Iris pigment epithelial cell (primary cell): ENCODE measurements at regions not wholly inside any gene's neighbourhood (a gene's known extent, or its start where the extent isn't known, plus 50 kb on each side); places are given as distances from the start of the nearest gene placed in this dataset.

ENCODE experiments used
- DNase-seq: peaks from one replicate; pipeline ENCODE4 v3.0.0-alpha.2; 2011; ENCODE audit warnings: low read depth

DNA sequence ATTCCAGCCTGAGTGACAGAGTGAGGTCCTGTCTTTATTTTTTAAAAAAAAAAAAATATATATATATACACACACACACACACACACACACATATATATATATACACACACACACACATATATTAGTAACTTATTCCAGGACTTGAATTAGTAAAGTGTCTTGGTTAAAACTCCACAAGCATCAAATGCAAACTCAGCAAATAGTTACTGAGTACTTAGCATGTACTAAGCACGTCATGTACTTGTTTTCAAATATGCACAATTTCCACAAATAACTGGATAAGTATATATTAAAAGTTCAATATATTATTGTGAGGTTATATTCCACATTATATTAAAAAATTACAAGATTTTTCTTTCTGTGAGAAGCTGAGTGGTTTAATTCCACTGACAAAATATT lies 304.7 kb downstream of the ZEB2 start:
- DNase-seq: no peak

DNA sequence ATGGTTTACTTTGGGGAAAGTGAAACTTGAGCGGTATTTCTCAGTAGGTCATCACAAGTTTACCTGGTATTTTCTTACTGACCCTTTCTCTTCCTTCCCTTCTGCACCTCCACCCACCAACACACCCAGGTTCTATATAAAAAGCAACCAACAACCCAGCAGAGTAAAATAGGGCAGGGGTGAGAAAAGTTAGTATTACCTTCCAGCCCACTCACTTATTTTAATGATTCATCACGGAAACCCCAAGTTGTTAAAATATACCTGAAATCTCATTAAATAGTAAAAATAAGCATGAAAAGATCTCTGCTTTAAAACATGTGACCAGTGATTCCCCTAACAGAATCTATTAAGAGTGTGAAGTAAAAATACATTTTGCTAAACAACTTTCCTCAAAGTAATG lies 306.1 kb downstream of the ZEB2 start:
- no peak for DNase-seq

DNA sequence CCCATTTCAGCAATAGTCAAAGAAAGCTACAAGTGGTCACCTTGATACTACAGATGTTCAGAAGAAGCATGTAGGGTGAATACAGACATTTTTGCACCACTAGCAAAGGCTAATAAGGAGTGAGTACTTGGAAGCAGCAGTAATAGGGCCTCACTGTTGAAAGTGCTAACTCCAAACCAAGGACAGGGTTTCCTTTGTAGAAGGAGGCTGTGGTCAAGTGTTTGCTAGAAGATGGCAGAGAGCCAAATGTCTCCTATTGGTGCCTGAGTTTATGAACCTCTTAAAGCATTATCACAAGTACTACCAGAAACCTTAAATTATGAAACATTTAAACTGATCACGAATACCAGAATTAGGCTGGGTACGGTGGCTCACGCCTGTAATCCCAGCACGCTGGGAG lies 308.1 kb downstream of the ZEB2 start:
- peak; percentile 16 for DNase-seq

DNA sequence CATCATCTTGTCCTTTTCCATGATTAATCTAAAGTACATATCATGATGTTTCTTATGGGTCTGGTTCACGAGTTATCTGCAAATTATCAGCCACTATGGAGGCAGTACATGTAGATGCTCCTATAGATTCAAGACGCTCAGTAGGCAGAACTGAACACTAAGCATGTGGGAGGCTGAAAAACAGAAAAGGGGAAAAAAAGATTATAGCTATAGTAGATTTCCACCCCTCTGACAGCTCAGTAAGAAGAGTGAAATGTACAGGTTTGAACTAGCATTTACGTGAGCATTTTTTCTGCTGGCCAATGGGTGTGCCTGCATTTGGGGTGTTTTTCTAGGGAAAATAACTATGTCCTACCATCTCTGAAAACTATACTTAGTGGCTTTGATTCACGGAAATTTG lies 308.9 kb downstream of the ZEB2 start:
- no peak for DNase-seq

DNA sequence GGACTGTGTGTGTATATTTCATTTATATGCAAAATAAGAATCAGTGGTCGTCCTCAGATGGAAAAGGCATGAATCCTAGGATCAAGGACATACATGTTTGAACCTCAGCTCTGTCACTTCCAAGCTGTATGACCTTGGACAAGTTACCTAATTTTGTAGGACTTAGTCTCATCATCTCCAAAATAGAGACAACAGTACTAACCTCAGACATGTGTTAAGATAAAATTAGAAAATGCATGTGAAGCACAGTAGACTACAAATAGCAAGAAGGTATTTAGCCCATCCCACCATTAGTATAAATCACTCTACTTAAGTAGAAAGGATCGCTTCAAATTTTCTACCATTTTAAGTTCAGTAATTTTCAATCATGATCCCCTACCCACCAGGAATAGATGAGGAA lies 309.8 kb downstream of the ZEB2 start:
- DNase-seq: no peak

DNA sequence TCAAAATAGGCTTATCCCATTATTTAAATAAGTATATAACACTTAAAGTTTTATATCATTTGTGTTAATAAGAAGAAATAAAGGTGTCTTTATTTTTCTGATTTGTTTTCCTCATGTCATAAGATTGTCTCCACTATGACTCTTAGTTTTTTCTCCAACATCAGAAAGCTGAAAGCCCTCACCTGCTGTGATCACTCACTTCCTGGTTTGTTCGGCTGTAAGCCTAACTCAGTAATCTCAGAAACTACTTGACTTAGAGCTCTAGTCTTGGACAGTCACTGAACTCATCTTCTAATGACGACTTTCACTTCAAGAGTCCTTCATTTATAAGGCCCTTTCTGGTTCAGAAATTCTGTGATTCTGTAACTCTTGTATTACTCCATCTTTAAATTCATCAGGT lies 311.0 kb downstream of the ZEB2 start:
- no peak for DNase-seq

DNA sequence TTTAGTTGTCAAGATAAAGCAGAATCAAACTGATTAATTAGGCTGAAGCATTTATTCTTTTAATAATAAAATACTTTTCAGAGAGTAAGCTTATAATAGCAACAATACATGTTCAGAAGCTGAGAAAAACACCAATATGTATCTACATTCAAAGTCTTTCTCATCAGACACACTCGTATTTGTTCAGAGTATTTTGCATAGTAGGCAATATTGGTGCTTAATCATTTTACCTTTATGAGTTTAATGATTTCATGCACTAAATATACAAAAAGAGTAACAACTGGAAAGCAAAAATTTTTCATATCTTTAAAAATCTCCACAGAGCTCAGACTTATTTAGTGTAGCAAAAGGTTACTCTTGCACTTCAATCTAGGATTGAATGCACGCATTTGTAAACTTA lies 313.9 kb downstream of the ZEB2 start:
- no peak for DNase-seq

DNA sequence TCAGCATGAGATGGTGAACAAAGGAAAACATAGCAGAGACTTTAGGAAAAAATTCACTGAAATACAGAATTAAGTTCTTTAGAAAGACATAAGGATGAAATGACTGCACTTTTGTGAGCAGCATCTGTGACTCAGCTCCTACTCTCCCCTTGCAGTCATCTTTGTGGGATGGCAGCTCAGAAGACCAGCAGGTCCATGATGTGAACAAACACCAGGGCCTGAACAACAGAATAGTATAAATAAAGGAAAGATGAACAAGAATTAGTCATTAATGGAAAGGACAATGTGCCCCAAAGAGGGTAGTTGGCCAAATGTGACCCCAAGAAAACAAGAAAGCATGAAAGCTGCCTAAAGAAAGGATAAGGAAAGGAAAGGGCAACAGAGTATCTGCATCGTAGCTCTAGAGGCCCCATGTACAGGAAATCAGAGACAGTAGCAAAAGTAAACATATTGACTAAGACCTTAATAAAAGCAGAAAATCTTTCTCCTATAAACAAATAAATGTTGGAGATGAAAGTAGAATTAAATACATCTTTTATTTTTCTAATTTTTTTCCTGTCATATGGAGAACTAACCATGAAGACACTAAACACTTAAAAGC lies 318.0 kb downstream of the ZEB2 start:
- peak; percentile 71 for DNase-seq

DNA sequence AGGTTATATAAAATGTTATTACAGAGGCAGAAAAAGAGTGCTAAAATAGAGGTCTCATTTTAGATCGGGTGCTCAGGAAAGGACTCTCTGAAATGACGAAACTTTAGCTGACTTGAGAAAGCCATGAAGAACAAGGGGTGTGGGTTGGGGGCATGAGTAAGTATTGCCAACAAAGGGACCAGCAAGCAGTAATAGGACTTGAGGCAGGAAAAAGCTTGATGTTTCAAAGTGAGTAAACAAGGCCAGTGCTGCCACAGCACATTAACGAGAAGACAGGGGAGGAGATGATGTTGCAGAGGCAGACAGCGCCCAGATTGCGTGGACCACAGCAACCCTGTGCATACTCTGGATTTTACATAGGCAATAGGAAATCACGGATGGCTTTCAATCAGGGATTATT lies 318.8 kb downstream of the ZEB2 start:
- DNase-seq: no peak

DNA sequence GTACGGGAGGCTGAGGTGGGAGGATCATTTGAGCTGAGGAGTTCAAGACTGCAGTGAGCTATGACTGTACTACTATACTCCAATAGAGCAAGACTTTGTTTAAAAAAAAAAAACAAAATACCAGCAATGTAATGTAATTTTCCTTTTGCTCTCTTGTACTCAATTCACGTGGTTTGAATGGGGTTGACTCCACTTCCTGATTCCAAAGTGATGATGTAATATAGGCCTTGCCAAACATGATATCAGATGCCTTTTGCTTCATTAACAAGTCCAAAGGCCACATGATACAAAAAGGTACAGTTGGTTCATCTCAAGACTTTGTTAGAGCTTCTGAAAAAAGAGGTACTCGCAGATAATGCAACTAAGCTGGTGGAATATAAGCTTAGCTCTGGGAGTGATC lies 321.8 kb downstream of the ZEB2 start:
- peak; percentile 74 for DNase-seq

DNA sequence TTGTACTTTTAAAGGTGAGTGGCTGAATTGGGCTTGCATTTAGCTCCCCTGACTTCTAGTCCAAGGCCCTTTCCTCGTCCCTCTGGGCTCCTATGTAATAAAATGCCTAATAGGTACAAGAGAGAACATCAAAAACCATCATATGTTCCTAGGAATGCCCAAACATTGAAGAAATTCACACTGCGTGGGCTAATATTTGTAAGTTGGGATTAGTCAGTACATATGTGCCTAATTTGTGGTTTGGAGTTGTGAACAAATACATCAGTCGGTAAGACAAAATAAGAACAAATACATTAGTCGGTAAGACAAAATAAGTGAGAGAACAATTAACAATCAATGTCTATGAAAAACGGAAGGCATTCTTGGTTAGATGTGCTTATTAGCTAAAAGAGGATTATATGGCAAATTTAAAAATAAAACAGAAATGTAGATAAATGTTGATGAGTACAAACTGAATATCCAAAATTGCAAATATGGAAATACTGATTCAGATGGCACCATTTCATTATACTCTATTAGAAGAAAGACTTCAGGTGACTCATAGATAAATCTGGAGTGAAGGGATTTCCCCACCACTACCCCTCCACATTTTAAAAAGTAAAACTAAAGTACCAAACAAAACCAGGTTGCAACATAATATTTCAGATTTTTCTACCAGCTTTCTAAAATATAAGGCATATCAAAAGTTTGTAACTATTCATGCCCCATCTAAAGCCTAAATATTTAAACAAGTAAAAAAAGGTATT lies 325.4 kb downstream of the ZEB2 start:
- no peak for DNase-seq

DNA sequence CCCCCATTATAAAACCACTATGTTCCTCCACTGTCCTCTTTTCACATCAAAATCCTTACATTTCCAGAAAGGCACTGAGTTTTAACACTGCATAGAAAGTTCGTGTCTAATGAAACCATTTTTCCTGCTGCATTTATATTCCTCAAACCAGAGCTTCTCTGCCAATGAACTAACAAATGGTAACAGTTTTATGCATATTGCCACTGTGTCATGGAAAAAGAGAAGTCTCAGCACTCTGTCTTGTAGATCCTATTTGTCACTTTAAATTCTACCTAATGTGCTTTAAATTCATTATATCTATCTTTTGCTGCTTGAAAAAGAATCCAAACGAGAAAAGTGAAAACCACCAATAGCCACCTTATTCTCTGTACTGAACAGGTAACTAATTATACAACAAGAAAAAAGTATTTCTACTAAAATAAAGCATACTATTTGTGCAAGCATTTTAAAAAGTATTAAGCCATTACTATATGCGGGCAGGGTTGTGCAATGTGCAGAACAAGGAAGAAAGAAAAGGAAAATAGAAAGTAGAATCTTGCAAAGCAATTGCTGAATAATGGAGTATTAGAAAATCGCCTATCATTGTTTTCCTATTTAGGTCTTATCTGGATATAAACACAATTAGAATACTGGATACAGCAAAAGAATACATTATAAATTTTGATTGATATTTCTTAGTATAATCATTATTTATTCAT lies 328.9 kb downstream of the ZEB2 start:
- DNase-seq: no peak

DNA sequence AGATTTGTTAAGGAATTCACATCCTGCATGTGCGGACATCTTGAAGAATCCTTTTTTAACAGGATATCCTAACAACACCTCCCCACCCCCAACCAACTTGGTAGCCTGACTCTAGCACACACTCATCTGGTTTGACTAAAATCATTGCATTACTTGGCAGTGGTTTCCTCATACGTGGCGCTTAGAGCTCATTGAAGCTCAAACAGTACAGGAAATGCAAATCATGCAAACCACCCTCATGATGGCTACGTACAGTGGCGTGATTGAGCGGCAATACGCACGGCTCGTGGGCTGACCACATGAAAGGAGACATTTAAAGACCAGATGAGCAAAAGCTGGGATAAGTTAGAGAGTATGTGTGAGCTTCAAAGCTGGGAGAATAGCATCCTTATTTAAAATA lies 336.2 kb downstream of the ZEB2 start:
- DNase-seq: peak; percentile 82

DNA sequence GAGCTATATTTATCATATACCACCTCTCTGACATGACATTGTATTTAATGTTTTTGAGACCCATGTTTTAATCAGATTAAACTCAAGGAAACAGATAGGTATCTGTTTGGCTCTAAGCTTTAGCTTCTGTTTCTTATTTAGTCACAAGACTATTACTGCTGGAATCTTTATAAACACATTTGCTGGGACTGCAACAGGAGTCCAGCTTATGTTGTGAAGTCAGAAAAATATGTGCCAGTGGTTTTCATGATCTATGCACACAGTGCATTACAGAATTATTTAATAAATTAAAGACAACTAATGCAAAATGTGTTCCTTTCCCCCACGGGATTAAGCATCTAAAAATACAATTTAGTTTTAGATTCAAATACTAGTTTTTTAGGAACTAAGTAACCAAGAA lies 338.9 kb downstream of the ZEB2 start:
- DNase-seq: peak; percentile 24

DNA sequence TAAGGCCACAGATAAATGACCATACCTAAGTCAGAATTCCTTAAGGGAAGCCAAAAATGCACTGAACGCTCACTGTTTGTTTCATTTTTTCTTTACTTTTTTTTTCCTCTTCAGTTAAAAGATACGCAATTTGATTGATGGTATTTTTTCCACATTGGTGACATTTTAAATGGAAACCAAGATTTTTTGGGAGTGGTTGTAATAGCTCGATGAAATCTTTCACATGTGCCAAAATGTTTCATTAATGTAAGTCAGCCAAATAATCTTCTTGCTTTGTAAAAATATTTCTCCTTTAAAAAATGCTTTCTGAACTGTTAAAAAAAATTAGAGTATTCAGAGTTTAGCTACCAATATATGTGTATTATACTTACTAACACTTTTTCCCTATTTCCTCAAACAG lies 339.8 kb downstream of the ZEB2 start:
- no peak for DNase-seq

DNA sequence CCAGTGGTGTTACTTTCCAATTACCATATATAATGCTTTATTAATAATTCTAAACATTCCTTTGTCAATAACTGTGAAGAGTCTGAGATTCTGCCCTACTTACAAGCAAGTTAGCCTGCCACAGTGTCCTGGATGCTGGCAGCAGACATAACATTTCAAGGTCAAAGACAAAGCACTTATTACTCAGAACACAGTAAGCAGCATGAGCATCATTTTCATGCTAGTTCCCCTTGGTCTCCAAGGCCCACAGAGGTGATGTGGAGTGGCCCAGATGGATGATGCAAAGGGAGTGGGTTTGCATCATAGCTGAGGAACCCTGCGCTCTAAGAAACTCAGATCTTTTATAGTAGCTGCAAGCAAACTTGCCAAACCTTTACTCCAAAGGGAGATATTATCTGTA lies 349.7 kb downstream of the ZEB2 start:
- DNase-seq: peak; percentile 12

DNA sequence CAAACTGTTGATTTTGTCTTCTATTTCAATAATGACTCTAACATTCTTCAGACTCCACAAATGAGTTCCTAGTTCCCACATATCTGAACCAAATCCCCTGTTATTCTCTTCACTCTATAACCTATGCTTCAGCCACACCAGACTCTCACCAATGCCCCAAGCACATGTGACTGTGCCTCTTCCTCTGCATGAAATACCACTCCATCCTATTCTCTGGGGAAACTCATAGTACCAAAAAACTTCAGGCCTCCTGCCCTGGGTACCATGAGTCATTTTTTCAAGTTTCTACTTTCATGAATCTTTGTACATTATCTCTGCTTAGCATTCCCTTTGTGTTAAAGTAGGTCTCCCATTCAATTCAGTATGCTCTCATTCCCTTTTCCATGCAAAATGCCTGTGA lies 353.2 kb downstream of the ZEB2 start:
- DNase-seq: no peak

DNA sequence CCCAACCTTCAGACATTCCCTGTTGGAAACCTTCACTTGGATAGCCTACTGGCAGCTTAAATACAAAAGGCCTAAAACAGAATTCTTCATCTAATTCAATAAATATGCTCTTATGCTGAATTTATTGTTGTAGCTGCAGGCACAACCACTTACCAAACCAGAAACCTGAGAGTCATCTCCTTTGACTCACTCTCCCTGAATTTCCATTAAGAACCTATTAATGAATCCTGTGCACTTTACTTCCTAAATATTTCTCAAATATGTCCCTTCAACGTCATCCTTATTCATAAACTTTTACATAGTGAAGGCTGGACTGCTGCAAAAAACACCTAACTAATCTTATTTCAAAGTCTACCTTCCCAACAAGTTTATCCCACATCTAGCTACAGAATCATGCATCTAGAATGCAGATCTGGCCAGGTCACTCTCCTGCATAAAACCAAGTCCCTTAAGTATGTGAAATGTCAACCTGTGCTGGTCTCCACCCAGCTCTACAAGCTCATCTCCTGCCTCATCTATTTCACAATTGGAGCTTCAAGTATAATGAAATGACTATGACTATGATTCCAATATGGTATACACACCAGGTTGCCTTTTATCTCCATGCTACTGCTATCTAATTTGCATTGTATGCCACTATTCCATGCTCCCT lies 354.2 kb downstream of the ZEB2 start:
- DNase-seq: no peak

DNA sequence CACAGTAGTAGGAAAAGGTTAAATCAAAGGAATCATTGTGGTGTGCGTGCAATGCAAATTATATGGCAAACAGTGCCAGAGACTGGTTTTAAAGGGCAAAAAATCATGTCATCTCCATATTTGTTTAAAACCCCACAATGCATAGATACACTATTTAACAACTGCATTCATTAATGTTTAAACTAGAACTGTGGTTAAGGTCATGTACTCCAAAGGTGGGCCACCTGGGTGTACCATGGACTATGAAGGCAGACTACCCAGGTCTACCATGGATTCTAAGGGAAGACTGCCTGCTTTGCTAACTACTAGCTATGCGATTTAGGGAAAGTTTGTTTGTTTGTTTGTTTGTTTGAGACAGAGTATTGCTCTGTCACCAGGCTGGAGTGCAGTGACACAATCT lies 356.3 kb downstream of the ZEB2 start:
- no peak for DNase-seq

DNA sequence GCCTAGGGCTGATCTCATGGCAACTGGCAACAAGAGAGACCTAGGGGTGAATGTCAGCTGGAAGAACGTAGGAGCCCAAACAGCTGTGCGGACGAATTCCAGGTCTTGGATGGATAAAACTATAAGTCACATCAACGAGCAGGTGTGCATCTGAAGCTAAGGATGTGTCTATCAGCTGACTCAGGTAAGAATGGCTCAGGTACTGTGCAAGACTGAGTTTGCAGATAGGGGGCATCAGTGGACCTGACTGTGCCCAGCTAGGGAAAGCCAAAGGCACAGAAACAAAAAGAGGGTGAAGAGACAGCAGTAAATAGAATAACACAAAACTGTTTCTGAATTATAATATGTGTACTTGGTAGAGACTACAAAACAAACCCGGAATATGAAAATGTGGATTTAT lies 357.3 kb downstream of the ZEB2 start:
- DNase-seq: no peak

DNA sequence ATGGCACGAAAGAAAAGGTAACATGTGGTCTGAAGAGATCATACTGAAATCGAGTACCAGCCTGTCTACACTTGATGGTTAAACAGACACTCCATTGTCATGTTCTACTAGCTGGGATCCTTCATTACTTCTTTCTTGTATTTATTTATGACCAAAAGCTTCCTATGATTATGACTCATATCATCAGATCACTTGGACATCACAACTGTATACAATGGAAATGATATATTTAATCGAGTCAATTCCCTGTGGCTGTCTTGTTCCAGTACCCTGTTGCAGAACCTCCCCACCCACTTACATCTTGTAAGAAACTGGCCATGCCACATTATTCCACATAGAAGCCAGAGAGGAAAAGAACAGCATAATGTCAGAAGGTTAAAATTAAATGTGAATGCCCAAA lies 358.9 kb downstream of the ZEB2 start:
- DNase-seq: no peak

DNA sequence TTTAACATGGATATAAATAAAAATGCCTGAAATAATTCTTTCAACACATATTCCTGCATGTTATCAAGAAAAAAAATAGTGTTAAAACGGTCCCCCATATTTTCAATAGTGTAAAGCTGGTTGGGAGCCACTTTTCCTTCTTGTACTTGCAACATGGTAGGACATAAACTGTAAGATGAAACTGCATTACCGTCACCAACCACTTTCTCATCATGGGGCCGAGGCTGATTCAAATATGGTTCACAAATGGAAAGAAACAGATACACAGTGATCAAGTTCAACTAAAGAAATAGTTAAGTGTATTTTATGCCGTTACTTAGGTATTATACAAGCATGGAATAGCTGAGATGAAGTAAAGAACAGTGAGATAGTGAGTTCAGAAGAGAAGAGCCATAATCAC lies 360.7 kb downstream of the ZEB2 start:
- no peak for DNase-seq

DNA sequence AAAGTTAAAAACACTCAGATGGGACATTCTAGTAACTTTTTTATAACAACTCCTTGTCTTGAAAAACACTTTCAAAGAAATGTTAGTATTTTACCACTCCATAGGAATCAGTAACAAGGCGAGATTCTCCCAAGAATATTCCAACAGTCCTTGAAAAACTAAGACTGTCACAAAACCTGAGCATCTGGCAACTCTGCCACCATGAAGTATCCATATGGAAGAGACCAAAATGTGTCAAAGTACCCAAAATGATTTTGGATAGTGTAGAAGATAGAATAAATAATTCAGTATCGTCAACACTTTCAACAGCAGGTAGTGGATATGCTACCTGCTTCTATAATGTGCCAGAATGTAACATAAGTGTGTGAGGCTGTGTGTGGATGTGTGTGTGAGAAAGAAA lies 361.8 kb downstream of the ZEB2 start:
- no peak for DNase-seq
